HG03066 (cell line): ENCODE measurements at regions not wholly inside any gene's neighbourhood (a gene's known extent, or its start where the extent isn't known, plus 50 kb on each side); places are given as distances from the start of the nearest gene placed in this dataset.

ENCODE experiments used
- ATAC-seq: cut with Tn5 transposase; IDR thresholded peaks from one replicate; pipeline ENCODE4 v1.9.1; 2021; ENCODE audit warnings: low read depth; ENCODE audit not compliant: unreplicated experiment

- no peak for ATAC-seq
Observed at GRCh38 chr4:53921856-53922255, 142.5 kb downstream of the CHIC2 start.

DNA sequence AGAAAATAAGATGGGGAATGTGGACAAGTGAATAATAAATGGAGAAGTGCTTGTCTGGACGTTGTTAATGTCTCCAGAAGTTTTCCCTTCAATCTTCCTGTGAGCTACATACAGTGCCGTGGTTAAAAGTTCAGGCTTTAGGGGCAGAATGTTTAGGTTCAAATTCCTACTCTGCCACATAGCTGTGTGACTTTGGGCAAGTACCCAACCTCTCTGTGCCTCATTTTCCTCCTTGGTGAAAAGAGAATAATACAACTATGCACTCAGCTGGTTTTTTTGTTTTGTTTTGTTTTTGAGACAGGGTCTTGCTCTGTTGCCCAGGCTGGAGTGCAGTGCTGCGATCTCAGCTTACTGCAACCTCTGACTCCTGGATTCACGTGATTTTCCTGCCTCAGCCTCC is 143.5 kb downstream of the CHIC2 start:
- ATAC-seq = no peak

DNA sequence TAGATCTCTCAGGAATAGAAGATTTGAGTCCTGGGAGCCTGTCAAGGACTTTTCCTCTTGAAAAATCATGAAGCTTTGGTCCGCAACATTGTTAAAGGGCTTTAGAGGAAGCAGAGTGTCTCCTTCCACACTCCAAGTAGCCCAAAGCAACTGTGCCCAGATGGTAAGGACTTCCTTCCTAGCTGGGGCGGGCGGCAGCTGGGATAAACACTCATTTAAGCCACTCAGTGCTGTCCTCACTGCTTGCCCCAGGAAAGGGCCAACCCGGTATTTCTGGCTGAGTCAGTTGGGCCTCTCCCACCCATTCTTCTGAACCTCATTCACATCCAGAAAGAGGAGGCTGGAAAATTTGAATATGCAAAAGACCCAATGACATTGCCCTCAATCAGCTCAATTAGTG is 144.3 kb downstream of the CHIC2 start:
- no peak for ATAC-seq

GRCh38 chr4:53919535-53919934 is 144.9 kb downstream of the CHIC2 start:
- no peak for ATAC-seq

DNA sequence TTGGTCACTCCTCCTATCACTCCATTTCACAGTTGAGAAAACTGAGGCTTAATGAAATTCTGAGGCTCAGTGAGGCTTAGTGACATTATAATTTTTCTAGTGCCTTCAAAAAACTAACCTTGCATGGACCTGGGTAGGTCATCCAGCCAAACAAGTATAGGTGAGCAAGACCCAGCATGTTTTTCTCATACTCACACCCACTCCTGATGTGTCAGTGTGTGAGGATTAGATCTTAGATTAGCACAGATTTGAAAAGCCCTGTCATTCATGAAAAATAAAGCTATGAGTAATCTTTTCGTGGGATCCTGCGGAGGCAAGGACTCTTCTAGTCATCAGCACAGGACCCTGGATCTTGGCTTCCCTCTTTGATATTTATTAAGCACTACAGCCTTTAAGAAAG is 146.7 kb downstream of the CHIC2 start:
- ATAC-seq = no peak

DNA sequence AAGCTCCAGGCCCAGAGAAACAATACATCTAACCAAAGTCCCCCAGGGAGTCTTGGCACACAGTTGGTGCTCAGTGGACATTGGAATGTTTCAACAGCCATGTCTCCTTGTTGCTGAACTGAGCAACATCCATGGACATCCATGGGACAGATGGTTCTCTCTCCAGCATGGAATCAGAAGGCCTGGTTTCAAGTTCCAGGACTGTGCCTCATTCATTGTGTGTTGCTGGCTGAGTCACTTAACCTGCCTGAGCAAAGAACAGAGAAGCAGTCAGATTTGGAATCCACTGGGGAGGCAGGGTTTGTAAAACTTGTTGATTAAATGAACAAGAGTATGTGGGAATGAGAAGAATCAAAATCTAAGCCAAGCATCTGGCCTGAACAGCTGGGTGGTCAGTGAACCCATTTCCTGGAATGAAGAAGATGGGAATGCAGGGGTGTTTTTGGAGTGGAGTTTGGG is 147.9 kb downstream of the CHIC2 start:
- no peak for ATAC-seq

DNA sequence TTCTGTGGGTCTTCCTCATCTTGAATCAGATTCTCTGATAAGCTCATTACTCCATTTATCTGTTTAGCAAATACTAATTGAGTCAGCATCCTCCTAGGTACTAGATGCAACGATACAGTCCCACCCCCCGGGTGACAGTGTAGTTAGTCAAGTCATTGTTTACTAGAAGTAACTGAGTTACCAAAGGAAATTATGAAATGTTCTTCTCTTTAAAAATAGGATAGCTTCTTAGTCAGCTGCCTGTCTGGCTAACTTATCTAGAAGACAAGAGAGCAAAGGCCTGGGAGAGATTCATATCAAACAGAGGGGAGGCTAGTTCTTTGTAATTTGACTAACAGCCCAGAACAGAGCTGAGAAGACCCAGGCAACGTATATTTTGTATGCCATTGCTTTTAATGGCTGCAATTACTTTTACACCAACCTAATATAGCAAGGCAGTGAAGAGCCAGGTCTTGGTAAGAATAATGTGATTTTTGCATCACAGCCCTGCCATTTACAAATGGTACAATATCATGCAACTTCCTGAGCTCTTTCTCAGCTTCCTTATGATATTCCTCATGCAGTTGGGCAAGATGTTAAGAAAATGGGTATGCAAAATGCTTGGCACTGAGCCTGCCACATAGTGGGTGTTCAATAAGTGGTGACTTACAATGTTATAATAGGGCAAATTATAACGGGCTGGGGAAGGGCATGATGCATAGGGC is 149.9 kb downstream of the CHIC2 start:
- ATAC-seq = no peak

DNA sequence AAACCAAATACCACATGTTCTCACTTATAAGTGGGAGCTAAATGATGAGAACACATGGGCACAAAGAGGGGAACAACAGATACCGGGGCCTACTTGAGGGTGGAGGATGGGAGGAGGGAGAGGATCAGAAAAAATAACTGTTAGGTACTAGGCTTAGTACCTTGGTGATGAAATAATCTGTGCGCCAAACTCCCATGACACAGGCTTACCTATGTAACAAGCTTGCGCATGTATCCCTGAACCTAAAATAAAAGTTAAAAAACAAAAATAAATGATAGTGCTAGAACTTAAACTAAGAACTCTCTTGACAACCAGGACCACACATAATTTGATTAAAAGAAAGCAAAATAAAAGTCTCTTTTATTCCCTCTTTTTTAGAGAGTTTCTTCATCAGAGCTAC is 150.6 kb downstream of the CHIC2 start:
- ATAC-seq = no peak

DNA sequence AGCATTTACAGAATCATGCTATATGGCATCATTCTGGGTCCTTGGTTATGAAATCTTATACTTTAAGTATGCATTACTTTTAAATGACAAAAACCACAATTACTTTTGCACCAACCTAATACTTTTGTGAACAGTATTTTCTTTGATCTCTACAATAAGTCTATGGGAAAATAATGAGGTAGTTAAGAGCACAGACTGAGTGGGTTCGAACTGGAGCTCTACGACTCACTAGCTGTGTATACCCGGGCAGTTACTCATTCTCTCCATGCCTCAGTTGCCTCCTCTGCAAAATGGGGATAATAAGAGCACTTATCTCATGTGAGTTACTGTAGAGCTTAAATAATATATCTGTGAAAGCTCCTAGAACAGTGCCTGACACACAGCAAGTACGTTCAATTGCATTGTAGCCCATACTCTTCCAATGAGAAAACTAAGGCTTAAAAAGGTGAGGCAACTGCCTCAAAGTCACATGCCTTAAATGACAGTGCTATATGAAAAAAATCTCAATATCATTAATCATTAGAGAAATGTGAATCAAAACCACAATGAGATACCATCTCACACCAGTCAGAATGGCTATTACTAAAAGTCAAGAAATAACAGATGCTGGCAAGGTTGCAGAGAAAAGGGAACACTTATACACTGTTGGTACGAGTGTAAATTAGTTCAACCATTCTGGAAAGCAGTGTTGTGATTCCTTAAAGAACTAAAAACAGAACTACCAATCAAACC is 151.5 kb downstream of the CHIC2 start:
- ATAC-seq = no peak

GRCh38 chr4:53908661-53909078 is 155.7 kb downstream of the CHIC2 start:
- ATAC-seq = no peak

DNA sequence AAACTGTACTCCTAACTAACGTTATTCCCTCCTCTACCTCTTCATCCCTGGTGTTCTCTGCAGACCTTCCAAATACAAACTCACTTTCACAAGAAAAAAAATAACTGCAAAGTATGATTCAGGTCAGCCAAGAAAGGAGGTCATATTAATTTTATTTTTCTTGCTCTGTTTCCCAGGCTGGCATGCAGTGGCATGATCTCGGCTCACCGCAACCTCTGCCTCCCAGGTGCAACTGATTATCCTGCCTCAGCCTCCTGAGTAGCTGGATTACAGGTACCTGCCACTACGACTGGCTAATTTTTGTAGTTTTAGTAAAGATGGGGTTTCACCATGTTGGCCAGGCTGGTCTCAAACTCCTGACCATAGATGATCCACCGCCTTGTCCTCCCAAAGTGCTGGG is 156.6 kb downstream of the CHIC2 start:
- ATAC-seq = no peak

DNA sequence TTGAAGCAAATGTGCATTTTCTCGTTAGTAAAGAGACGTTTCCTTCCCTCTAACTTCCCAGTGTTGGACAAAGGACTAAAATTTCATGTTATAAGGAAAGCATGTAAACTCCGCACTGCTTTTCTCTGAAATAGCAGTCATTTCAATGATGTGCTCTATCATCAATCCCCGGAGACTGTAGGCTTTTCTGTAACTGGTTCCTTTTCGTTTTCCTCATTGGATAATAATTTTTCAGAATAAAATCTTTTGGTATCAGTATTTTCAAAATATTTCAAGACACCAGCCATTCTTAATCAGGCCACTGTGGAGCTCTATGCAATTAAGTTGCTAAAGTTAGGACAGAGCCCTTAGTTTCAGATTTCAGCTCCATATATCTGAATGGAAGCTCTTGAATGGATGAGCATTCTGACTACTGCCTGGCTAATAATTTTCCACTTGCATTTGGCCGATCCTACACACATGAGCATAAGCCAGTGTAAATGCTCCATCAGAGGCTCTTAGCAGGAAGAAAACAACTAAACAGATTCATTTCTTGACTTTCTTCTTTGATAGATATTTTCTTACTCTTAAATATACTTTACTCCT is 157.7 kb downstream of the CHIC2 start:
- no peak for ATAC-seq

GRCh38 chr4:53905941-53906377 is 158.4 kb downstream of the CHIC2 start:
- ATAC-seq = no peak

GRCh38 chr4:53905276-53905940 is 159.0 kb downstream of the CHIC2 start:
- no peak for ATAC-seq

GRCh38 chr4:53902786-53903185 is 161.6 kb downstream of the CHIC2 start:
- ATAC-seq = no peak

DNA sequence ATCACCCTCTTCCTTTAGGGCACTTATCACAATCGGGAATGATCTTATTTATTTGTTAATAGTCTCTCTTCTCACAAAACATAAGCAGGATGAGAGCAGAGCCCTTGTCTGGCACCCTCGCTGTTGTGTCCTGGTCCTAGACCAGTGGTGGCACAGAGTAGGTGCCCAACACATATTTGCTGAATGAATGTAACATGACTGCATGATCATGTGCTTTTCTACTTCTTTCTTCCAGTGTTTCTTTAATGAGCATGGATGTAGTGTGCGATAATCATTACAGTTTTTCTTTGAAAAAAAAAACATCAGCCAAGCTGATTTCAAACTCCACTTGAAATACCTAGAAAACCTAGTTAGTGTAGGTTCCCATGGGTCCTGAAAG is 164.1 kb downstream of the CHIC2 start:
- no peak for ATAC-seq

DNA sequence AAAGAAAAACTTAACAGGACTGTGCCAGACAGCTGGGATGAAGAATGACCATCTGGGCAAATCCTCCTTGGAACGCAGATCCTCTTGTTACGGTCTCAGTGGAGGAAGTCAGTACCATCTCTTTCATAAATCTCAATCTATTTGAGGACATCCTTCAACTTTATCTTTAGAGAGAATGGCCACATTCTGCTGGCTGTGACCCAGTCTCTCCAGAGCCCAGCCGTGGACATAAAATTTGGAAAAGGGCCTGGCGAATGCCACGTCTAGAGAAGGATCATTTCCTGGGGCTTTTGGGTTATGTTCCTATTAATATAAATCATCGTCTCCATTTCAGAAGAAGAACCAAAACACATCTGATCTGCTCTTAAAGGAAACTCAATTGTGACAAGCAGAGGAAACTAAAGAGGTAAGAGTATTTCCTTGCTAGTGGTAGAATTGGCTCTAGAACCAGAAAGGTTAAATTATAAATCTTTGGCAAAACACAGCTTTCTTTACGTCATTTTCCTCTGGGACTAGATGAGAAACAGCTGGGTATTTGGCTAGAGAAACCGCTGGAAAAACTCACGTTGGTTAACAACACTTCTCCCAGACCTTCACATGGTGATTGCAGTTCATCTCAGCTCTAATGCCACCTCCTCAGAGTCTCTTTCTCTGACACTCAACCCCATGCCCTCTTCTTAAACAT is 164.7 kb downstream of the CHIC2 start:
- no peak for ATAC-seq

DNA sequence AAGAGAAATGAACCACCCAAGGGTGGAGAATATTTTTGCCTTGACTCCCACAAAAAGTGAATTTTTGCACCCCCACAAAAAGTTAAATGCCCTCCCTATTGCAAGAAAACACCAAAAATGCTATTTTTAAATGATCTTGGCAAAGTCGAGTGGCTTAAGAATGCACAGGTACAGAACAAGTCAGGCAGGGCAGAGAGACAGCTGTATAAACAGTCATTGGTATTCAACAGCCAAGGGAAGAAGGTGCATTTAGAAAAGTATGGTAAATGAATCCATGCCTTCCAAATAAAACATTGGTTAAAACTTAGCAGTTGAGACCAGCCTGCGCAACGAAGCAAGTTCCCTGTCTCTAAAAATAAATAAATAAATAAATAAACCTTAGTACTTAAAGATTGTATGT is 169.3 kb downstream of the CHIC2 start:
- ATAC-seq = no peak

- ATAC-seq = no peak
Observed at GRCh38 chr4:53890461-53890860, 173.9 kb downstream of the CHIC2 start.

DNA sequence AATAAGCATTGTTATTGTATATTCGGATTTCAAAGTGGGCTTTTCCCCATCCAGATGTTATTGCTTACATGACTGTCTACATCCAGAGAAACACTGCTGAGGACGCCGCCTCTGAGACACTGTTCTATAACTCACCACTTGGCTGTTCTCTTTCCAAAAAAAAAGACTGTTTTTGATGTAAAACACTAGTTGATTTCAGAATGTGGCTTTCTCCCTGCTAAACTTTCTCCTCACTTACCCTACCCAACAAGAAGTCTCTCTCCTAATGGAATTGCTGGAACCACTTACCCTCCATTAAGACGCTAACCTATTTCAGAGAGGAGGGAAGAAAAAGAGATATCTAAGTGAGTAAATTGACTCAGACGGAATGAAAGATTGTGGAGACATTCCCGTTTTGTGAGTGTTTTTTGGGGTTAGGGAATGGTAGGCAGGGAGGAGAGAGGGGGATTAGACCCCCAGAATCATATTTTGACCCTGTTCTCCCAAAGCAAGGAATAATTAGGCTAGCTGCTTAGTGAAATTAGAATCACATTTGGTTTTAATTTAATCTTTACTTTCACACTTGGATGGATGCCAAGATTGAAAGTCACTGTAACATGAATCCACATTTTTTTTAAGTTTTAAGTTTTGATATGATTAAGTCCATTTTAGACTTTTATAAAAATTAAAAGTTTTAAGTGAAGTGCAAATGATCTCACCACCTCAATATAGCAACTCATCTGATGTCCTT is 174.9 kb downstream of the CHIC2 start:
- no peak for ATAC-seq
